ENCODE measurements at regions not wholly inside any gene's neighbourhood (a gene's known extent, or its start where the extent isn't known, plus 50 kb on each side); places are given as distances from the start of the nearest gene placed in this dataset.

DNA sequence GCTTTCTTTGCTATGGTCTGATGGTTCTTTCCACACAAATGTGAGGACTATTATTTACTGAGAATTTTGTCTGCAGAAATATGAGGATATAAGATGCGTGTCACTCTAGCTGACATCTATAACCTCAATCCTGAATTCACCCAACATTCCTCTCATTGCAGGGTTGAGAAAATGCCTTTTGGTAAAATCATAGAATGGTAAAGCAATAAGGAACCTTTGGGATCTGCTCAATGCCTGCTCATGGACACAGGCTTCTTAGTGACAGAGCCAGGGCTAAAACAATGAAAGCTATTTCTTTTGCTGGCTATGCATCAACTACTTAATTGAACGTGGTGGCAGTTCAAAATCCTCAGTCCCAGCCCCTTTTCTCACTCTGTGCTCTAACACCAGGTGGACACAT lies 199.6 kb downstream of the GAS1 start:
- no peak overlapping the region for H3K4me3 ChIP-seq (ENCODE audit: low read depth, low read length)
- no peak for TF ChIP-seq CTCF (IDR thresholded peaks at IDR 0.05; ENCODE audit: low read depth, low read length)

DNA sequence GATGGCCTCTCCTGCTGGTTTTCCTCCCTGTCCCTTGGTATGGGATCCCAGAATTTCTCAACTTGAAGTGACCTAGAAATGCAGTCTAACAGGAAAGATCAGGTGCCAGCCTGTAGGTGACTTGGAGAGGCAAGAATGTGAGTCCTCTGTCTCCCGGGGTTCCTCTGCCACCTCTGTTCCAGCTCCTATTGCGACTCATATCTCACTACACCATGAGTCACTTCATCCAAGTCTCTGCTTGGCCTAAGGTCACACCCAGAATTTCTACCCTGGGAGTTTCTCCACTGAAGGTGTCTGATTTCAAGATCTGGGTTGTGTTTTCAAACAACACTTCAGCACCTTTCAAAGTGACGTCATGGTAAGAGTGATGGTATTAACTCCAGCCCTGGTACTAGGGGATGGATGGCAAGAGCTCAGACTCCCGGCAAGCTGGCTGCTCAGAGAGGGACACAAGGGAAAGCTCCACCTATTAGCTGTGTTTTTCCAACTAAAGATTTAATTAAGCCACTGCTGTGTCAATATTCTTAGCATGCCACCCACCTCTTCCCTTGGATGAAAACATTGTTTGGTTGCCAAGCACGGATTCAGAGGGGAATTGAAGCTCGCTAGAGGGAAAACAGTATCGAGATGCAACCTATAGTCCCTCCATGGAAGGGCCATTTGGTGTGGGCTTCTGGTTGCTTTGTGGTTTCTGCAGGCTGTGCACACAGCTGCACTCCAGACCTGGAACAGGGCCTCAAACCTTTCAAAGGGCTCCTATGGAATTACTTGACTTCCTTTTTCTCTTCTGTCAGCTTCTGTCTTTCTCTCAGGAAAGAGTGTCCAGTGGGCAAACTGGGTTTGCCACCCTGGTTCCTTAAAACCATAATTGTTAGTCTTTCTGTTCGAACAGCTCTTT lies 205.7 kb downstream of the GAS1 start:
- no peak for TF ChIP-seq CTCF (IDR thresholded peaks at IDR 0.05; ENCODE audit: low read depth, low read length)
- H3K4me3 ChIP-seq (ENCODE audit: low read depth, low read length), result no peak overlapping the region

GRCh38 chr9:86735772-86736458 lies 211.4 kb downstream of the GAS1 start:
- no peak for TF ChIP-seq CTCF (IDR thresholded peaks at IDR 0.05; ENCODE audit: low read depth, low read length)
- no peak overlapping the region for H3K4me3 ChIP-seq (ENCODE audit: low read depth, low read length)

DNA sequence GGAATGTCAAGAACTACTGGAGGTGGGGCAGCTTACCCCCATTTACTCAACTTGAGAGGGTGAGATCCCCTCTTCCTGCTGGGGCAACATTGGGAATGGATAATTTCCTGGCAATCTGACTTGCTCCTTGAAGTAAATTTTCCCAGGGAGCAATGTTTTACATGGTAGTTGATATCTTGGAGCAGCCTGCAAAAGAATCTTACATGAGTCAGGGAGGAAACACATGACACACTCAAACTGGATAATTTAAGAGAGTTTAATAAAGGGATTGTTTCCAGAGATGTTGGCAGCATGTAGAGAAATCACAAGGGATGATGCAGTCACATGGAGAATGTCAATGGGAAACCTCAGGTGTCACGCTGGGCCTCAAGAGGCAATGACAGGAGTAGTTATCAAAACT lies 212.5 kb downstream of the GAS1 start:
- TF ChIP-seq CTCF (IDR thresholded peaks at IDR 0.05; ENCODE audit: low read depth, low read length), result no peak
- H3K4me3 ChIP-seq (ENCODE audit: low read depth, low read length), result no peak overlapping the region

GRCh38 chr9:86733929-86734328 lies 213.4 kb downstream of the GAS1 start:
- TF ChIP-seq CTCF (IDR thresholded peaks at IDR 0.05; ENCODE audit: low read depth, low read length), result no peak

DNA sequence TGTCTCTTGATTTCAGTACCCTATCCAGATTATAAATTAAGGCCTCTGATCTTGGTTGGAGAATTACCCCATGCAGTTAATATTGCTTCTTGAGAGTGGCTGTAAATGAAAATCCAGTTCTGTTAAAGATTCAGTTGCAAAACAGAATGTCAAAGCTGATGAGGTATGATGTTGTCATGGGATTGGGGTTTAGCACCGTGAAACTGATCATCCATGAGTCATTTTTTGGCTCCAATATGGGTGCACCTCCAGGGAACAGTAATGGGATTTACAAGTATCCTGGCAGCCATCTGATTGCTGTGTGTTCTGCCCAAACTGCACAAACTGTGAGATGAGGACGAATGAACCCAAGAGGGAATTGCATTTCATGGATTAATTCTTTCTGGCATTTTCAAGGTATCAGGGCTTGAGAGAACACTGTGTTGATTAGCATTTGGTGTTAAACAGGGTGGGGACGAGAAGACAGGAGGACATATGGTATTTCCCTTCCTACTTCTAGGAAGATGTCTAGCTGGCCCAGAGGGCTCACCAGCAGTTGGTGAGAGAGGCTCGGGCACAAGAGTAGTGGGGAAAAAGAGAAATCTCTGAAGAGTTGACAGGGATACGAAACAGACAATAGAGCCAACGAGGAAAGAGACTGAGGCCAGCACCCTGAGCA lies 214.7 kb downstream of the GAS1 start:
- no peak overlapping the region for H3K4me3 ChIP-seq (ENCODE audit: low read depth, low read length)
- TF ChIP-seq CTCF (IDR thresholded peaks at IDR 0.05; ENCODE audit: low read depth, low read length), result no peak

More at GRCh38 chr9:86733929-86734328, 213.4 kb downstream of the GAS1 start:
- no peak overlapping the region for H3K4me3 ChIP-seq (ENCODE audit: low read depth, low read length)

Measured in WI38 (cell line).